Cardiac fibroblast (primary cell): ENCODE measurements at regions not wholly inside any gene's neighbourhood (a gene's known extent, or its start where the extent isn't known, plus 50 kb on each side); places are given as distances from the start of the nearest gene placed in this dataset.

Experiments
- DNase-seq, 2 donors: peaks; one replicate each; pipeline versions ENCODE4 v3.0.0 to v3.0.0-alpha.2; 2010; ENCODE audit warnings: low read depth in 2 of 2
- H3K4me3 ChIP-seq, 2 donors: replicated peaks in 1 of 2; 1 replicate in 1 of 2; 2 replicates in 1 of 2; pipeline ENCODE4 v1.5.1; 2011; ENCODE audit warnings: low read depth in 2 of 2, low read length in 2 of 2, mild to moderate bottlenecking in 2 of 2, moderate library complexity in 1 of 2
- TF ChIP-seq, protein P1 (sequence below): IDR thresholded peaks from one replicate; pipeline ENCODE4 v1.5.1; 2011; ENCODE audit warnings: low read depth, mild to moderate bottlenecking, low read length, inconsistent platforms

DNA sequence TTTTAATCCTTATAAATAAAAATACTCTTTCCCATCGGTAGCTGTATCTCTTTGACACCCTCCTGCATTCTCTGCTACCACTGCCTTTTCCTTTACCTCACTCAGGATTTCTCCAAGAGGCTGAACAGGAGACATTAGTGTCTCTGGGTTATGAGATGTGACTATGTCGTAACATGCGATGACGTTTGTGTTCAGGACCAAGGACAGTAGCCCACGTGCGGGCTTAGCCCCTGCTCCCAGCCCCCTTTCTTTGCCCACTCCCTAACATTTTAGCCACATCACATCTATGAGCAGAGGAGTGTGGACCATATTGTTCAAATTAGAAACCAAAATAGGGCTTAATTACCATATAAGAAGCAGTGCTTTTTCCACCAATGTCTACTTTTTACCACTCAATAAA is 369.3 kb downstream of the FBXW7 start:
- no peak overlapping the region for H3K4me3 ChIP-seq
- DNase-seq: peak in 1 of 2 donors; percentile 19
- TF ChIP-seq, protein P1, sequence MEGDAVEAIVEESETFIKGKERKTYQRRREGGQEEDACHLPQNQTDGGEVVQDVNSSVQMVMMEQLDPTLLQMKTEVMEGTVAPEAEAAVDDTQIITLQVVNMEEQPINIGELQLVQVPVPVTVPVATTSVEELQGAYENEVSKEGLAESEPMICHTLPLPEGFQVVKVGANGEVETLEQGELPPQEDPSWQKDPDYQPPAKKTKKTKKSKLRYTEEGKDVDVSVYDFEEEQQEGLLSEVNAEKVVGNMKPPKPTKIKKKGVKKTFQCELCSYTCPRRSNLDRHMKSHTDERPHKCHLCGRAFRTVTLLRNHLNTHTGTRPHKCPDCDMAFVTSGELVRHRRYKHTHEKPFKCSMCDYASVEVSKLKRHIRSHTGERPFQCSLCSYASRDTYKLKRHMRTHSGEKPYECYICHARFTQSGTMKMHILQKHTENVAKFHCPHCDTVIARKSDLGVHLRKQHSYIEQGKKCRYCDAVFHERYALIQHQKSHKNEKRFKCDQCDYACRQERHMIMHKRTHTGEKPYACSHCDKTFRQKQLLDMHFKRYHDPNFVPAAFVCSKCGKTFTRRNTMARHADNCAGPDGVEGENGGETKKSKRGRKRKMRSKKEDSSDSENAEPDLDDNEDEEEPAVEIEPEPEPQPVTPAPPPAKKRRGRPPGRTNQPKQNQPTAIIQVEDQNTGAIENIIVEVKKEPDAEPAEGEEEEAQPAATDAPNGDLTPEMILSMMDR: no peak

DNA sequence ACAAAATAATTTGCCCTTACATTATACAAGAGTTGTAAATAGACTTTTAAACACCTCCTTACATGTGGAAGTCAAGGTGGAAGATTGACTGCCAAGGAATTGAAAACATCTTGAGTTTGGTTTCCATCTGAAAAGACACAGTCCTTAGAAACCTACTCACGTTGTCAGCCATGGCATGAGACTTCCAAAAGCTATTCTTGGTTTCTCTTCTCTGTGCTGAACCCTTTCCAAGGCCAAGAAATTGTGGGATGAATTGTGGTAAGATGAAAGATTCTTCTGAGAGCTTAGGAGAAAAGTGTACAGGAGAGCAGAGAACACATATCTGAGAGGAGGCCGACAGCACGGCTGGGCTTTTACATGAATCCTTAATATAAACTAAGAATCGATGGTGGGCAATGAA is 370.0 kb downstream of the FBXW7 start:
- no peak for DNase-seq
- TF ChIP-seq, protein P1: no peak
- H3K4me3 ChIP-seq: no peak overlapping the region

DNA sequence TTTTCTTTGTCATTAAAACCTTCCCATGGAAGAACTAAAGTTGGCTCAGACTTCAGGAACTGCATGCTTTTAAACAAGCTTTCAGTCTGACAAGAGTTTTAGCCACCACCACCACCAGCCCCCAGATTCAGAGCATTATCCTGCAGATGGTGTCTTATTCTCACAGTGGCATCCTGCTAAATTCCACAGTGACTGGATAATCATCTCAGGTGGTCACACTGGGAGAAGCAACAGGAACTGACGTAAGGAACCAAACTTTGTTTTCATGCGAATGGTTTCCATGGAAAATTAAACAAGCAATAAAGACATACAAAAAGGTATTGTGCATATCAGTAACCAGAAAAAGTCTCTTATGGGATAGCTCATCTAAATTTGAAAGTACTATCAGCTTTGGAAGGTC is 370.7 kb downstream of the FBXW7 start:
- no peak overlapping the region for H3K4me3 ChIP-seq
- TF ChIP-seq, protein P1: no peak
- DNase-seq: peak in 1 of 2 donors; percentile 41

DNA sequence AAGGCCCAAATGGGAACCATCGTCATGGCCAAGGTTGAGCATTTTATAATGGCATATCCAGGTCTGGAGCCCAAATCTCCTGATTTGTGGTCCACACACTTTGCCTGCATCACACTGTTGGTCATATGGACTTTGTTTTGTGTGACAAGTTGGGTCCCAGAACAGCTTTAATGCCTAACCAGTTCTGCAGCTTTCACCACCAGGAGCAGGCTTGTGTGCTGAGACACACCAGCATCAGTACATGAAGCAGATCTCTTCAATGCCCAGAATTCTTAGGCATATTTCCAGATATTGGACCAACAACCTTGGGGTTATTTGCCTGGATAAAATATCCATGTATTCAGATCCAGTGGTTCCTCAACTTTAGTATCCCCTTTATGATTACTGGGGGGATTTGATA is 371.3 kb downstream of the FBXW7 start:
- TF ChIP-seq, protein P1: no peak
- no peak for DNase-seq
- no peak overlapping the region for H3K4me3 ChIP-seq

DNA sequence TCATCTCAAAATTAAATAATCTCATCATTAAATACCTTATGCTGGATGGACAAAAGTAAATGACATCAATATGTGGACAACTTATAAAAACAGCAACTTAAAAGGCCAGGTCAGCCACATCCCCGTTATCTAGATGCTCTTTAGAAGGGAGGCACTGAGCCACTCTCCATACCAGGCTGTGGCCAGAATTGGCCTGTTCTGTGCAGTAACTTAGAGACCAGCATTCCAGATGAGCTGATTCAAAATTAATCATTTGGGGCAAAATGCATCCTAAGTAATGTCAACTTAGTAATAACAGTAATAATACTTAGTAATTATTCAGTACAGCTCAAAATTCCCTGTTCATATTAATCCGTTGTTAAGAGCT is 373.6 kb downstream of the FBXW7 start:
- TF ChIP-seq, protein P1: no peak
- peak; percentile 20 to 23 for DNase-seq
- no peak overlapping the region for H3K4me3 ChIP-seq

DNA sequence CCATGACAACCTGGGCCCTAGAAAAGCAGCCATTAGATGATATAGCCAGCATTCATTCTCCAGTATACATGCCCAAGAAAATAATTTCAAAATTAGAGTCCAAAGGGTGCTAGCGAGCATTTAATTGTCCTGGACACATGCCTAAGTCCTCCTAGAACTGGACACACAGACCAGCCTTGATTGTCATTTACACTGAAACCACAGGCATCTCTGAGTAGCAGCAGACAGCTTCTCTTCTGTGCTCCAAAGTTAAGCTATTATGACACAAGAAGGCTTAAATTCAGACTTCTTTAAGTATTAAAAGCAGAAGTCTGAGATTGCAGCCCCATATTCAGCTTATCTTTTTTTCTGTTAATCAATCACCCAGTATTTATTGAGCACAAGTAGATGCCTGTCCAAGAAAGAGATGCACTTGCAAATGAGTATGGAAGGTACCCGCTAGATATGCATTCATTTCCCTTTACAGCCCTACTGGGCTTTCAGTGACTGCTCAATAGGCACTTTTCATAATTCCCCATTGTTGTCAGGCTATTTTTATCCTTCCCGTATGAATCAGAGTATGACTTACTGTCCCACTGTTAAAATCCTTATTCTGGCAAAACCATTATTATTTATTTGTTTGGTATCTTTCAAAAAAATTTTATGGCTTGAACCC is 374.1 kb downstream of the FBXW7 start:
- TF ChIP-seq, protein P1: no peak
- H3K4me3 ChIP-seq: no peak overlapping the region
- DNase-seq: peak; percentile 28 to 54
